AML-193 (cell line): ENCODE measurements at regions not wholly inside any gene's neighbourhood (a gene's known extent, or its start where the extent isn't known, plus 50 kb on each side); places are given as distances from the start of the nearest gene placed in this dataset.

Experiments
- DNase-seq, 2 experiments: peaks; one replicate each; lab custom pipeline; 2025; lab: John Stamatoyannopoulos, UW

- DNase-seq = no peak
Observed at GRCh38 chr2:23323917-23324680, 60.9 kb upstream of the KLHL29 start.

GRCh38 chr2:23326330-23326729, 58.6 kb upstream of the KLHL29 start:
- DNase-seq = no peak

- no peak for DNase-seq
Observed at GRCh38 chr2:23327416-23327815, 57.6 kb upstream of the KLHL29 start.

GRCh38 chr2:23327887-23328286, 57.1 kb upstream of the KLHL29 start:
- DNase-seq = no peak

- no peak for DNase-seq
Observed at GRCh38 chr2:23330214-23330613, 54.8 kb upstream of the KLHL29 start.
